Skin of body (tissue), 1 donor: ENCODE measurements at regions not wholly inside any gene's neighbourhood (a gene's known extent, or its start where the extent isn't known, plus 50 kb on each side); places are given as distances from the start of the nearest gene placed in this dataset.
A peak's percentile ranks its signal among the peaks of the same experiment; 100 is the strongest.

Experiments
- DNase-seq: peaks from one replicate; lab custom pipeline; 2025; lab: John Stamatoyannopoulos, UW

- no peak for DNase-seq
These were observed 150.6 kb downstream of the GAS1 start for GRCh38 chr9:86796666-86797065.

- DNase-seq, result peak; percentile 97
These were observed 151.3 kb downstream of the GAS1 start for GRCh38 chr9:86795823-86796553.

- DNase-seq, result no peak
These were observed 152.3 kb downstream of the GAS1 start for GRCh38 chr9:86795047-86795442.

GRCh38 chr9:86794391-86795046 lies 152.8 kb downstream of the GAS1 start:
- DNase-seq, result peak; percentile 99

- DNase-seq, result no peak
These were observed 155.2 kb downstream of the GAS1 start for GRCh38 chr9:86792136-86792535.

- DNase-seq, result no peak
These were observed 156.5 kb downstream of the GAS1 start for GRCh38 chr9:86790805-86791204.

- no peak for DNase-seq
These were observed 158.8 kb downstream of the GAS1 start for GRCh38 chr9:86788456-86788855.

- no peak for DNase-seq
These were observed 163.4 kb downstream of the GAS1 start for GRCh38 chr9:86783884-86784283.

- DNase-seq, result peak; percentile 36
These were observed 164.5 kb downstream of the GAS1 start for GRCh38 chr9:86782831-86783230.

GRCh38 chr9:86778761-86779160 lies 168.5 kb downstream of the GAS1 start:
- DNase-seq, result peak; percentile 27

GRCh38 chr9:86775718-86776117 lies 171.6 kb downstream of the GAS1 start:
- no peak for DNase-seq

- peak; percentile 87 for DNase-seq
These were observed 173.2 kb downstream of the GAS1 start for GRCh38 chr9:86774116-86774515.

GRCh38 chr9:86773422-86773945 lies 173.8 kb downstream of the GAS1 start:
- DNase-seq, result no peak

- DNase-seq, result peak; percentile 97
These were observed 174.7 kb downstream of the GAS1 start for GRCh38 chr9:86772635-86772993.

- peak; percentile 97 for DNase-seq
These were observed 175.2 kb downstream of the GAS1 start for GRCh38 chr9:86771941-86772634.

- no peak for DNase-seq
These were observed 175.9 kb downstream of the GAS1 start for GRCh38 chr9:86771420-86771819.

GRCh38 chr9:86768709-86769108 lies 178.6 kb downstream of the GAS1 start:
- DNase-seq, result no peak

GRCh38 chr9:86768020-86768419 lies 179.3 kb downstream of the GAS1 start:
- DNase-seq, result no peak

- DNase-seq, result no peak
These were observed 179.9 kb downstream of the GAS1 start for GRCh38 chr9:86767373-86767772.

- no peak for DNase-seq
These were observed 180.4 kb downstream of the GAS1 start for GRCh38 chr9:86766912-86767311.

- DNase-seq, result no peak
These were observed 180.8 kb downstream of the GAS1 start for GRCh38 chr9:86766511-86766910.

GRCh38 chr9:86765746-86766430 lies 181.4 kb downstream of the GAS1 start:
- no peak for DNase-seq
